ENCODE measurements at regions not wholly inside any gene's neighbourhood (a gene's known extent, or its start where the extent isn't known, plus 50 kb on each side); places are given as distances from the start of the nearest gene placed in this dataset.

DNA sequence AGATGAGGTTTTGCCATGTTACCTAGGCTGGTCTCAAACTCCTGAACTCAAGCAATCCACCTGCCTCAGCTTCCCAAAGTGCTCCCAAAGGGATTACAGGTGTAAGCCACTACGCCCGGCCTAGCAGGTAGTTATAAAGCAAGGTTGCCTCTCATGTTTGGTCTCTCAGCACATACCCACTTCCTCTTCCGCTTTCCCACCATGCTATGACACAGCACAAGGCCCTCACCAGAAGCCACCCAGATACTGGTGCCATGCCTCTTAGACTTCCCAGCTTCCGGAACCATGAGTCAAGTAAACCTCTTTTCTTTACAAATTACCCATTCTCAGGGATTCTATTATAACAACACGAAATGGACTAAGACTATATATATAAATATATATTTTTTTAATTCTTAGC, 143.6 kb downstream of the COPRS start:
- DNase-seq (ENCODE audit: low read depth in 3 of 3), result no peak

DNA sequence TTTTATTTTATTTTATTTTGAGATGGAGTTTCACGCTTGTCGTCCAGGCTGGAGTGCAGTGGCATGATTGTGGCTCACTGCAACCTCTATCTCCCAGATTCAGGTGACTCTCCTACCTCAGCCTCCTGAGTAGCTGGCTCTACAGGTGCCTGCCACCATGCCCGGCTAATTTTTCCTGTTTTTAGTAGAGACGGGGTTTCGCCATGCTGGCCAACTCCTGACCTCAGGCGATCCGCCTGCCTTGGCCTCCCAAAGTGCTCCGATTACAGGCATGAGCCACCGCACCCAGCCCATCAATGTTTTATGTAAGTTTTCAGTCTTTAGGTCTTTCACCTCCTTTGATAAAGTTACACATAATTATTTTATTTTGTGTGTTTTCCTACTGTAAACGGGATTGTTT, 154.6 kb downstream of the COPRS start:
- DNase-seq (ENCODE audit: low read depth in 3 of 3), result no peak

- DNase-seq (ENCODE audit: low read depth in 3 of 3), result no peak
These were observed 157.0 kb downstream of the COPRS start for GRCh38 chr17:31702041-31702440.

DNA sequence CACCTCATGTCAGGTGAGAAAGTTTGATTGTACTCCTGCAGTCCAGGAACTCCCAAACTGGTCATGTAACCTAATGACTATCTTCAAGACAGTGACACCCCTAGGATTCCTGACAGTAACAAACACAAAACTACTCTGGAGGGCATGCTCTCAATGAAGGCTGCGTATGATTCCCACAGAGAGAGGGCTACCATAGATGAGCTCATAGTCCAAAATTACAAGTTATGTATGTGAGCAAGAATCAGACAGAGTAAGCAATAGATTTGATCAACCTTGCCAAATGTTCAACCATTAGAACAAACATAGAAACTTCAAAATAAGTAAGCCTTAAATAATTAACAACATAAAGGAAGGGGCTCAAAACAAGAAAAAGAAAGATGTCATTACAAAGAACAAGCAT, 158.1 kb downstream of the COPRS start:
- no peak for DNase-seq (ENCODE audit: low read depth in 3 of 3)

- DNase-seq (ENCODE audit: low read depth in 3 of 3), result no peak
These were observed 159.2 kb downstream of the COPRS start for GRCh38 chr17:31699886-31700285.

- DNase-seq (ENCODE audit: low read depth in 3 of 3), result no peak
These were observed 159.8 kb downstream of the COPRS start for GRCh38 chr17:31699281-31699680.

GRCh38 chr17:31698751-31699150, 160.3 kb downstream of the COPRS start:
- DNase-seq (ENCODE audit: low read depth in 3 of 3), result no peak

DNA sequence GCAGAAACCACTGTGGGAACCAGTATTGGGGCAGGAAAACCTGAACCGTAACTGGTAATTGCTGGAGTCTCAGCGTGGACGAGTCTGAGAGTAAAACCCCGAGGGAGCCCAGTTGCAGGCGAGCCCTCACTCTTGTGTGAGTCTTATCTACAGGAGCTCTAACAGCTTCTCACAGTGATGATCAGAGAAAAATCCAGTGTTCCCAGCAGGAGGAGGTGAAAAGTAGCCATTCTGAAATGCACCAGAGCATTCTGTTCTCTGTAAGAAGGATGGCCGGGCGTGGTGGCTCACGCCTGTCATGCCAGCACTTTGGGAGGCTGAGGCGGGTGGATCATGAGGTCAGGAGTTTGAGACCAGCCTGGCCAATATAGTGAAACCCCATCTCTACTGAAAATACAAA, 161.2 kb downstream of the COPRS start:
- DNase-seq (ENCODE audit: low read depth in 3 of 3), result no peak

GRCh38 chr17:31696703-31697325, 162.2 kb downstream of the COPRS start:
- DNase-seq (ENCODE audit: low read depth in 3 of 3), result no peak

GRCh38 chr17:31696184-31696602, 162.9 kb downstream of the COPRS start:
- no peak for DNase-seq (ENCODE audit: low read depth in 3 of 3)

GRCh38 chr17:31695456-31696090, 163.5 kb downstream of the COPRS start:
- DNase-seq (ENCODE audit: low read depth in 3 of 3), result no peak

GRCh38 chr17:31693433-31694220, 165.4 kb downstream of the COPRS start:
- DNase-seq (ENCODE audit: low read depth in 3 of 3), result no peak

DNA sequence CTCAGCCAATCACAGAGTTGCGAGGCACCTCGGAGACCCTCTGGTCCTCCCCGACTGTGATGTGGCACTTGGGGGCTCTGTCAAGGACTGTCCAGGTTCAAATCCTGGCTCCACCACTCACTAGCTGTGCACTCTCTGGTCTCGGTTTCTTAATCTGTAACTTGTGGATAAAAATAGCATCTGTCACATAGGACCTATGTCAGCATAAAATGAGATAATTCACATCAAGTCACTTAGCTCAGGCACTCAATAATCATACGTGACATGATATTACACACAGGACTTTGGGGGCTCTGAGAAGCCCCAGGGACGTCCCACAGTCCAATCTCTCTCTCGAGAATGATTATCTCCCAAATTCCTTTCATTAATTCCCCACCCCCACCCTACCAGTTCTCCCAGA, 166.4 kb downstream of the COPRS start:
- DNase-seq (ENCODE audit: low read depth in 3 of 3), result no peak

GRCh38 chr17:31692027-31692426, 167.0 kb downstream of the COPRS start:
- no peak for DNase-seq (ENCODE audit: low read depth in 3 of 3)

DNA sequence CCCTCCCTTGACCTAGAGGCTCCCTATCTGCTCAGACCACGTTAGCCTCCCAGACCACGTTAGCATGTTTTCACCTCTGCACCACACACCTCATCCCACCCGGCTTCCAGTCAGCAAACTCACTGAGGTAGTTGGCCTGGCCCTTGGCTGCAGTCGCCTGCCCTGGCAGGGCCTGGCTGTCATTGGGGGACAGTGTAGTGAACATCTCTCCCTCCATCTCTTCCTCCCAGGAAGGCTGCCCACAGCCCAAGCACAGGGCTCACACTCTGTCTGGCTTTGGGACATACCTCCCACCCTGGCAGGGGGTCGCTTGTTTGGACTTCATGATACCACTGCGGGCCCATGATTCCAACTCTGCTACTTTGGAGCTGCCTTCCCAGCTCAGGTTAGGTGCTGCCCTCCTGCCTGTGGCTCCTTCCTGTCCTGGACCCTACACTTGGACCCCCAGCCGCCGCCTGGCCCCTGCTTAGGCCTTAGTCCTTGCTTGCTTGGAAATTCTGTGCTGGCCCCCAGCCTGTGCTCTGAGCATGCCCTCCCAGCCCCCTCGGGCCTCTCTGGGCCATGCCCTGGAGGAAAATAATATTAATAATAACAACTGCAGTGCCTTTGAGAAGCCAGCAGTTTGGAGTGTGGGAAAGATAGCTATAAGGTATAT, 167.7 kb downstream of the COPRS start:
- no peak for DNase-seq (ENCODE audit: low read depth in 3 of 3)

- DNase-seq (ENCODE audit: low read depth in 3 of 3), result no peak
These were observed 168.9 kb downstream of the COPRS start for GRCh38 chr17:31690151-31690551.

DNA sequence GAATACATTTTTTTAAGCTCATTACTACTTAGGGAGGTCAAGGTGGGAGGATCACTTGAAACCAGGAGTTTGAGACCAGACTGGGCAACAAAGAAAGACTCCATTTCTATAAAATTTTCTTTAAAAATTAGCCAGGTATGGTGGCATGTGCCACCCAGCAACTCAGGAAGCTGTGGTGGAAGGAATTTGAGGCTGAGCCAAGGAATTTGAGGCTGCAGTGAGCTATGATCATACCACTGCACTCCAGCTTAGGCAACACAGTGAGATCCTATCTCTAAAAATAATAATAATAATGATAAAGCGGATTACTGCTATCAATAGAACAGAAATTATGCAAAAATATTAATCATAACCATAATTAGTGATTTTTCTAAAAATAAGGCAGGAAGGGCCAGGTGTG, 170.3 kb downstream of the COPRS start:
- no peak for DNase-seq (ENCODE audit: low read depth in 3 of 3)

DNA sequence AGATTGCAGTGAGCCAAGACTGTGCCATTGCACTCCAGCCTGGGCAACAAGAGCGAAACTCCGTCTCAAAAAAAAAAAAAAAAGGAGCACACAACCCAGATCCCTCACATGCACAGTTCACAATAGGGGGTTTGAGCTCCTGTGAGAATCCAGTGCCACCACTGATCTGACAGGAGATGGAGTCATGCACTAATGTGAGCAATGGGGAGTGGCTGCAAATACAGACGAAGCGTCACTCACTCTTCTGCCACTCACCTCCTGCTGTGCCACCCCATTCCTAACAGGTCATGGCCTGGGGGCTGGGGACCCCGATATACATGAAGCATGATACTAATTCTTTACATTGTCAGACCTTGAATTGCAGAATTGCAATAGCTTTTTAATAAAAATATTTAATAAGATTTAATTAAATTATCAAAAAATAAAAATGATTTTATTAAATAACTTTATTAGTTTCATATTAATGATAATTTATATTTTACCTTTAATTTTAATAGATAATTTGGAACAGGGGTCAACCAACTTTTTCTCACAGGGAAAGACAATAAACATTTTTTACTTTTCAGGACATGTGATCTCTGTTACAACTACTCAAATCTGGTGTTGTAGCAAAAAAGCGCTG, 171.4 kb downstream of the COPRS start:
- DNase-seq (ENCODE audit: low read depth in 3 of 3), result no peak

DNA sequence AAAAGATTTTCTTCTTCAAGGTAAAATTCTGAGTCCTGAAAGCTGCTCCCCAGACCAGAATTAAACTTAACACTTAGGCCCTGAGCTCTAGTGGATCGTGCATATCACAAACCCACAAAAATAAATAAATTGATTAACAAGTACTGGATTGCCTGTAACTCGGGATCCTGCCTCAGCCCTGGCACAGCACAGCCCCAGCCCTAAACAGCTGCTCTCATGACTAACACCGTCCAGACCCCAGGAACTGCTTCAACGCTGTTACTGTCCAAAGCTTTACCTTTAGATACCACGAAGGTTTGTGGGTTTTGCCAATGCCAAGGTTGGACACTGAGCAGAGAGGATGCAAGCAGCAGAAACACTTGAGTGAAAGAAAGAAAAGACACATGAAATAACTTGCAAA, 172.5 kb downstream of the COPRS start:
- no peak for DNase-seq (ENCODE audit: low read depth in 3 of 3)

- DNase-seq (ENCODE audit: low read depth in 3 of 3), result no peak
These were observed 174.1 kb downstream of the COPRS start for GRCh38 chr17:31684901-31685300.

GRCh38 chr17:31680126-31680525, 178.9 kb downstream of the COPRS start:
- peak; percentile 11 to 49 (median 21) for DNase-seq (ENCODE audit: low read depth in 3 of 3)

- no peak for DNase-seq (ENCODE audit: low read depth in 3 of 3)
These were observed 179.4 kb downstream of the COPRS start for GRCh38 chr17:31679667-31680066.

Data from stimulated activated CD4-positive, alpha-beta T cell treated with anti-CD3 and anti-CD28 coated beads, TNF-alpha, amount 100 ng/mL, for 48 hours (primary cell).